Karpas-422 (cell line): ENCODE measurements at regions not wholly inside any gene's neighbourhood (a gene's known extent, or its start where the extent isn't known, plus 50 kb on each side); places are given as distances from the start of the nearest gene placed in this dataset.

Experiments used
- DNase-seq: peaks from one replicate; pipeline ENCODE4 v3.0.0-alpha.2; 2015
- H2AFZ ChIP-seq: fragments of 200-600 bp; sonication (generic); 2 replicates; pipeline ENCODE4 v1.6.1; 2014; ENCODE audit warnings: antibody characterized with exemption, low read length, mixed read lengths
- H3K27ac ChIP-seq: fragments of 200-600 bp; sonication (generic); 2 replicates; pipeline ENCODE4 v1.5.1; 2014; ENCODE audit warnings: mild to moderate bottlenecking, low read length, moderate library complexity
- H3K27me3 ChIP-seq: fragments of 200-600 bp; sonication (generic); 2 replicates; pipeline ENCODE4 v1.6.1; 2014; ENCODE audit warnings: low read length, mixed read lengths
- H3K36me3 ChIP-seq: fragments of 200-600 bp; sonication (generic); 2 replicates; pipeline ENCODE4 v1.6.1; 2014; ENCODE audit warnings: low read length, mixed read lengths; ENCODE audit not compliant: insufficient read depth
- H3K4me1 ChIP-seq: fragments of 200-600 bp; sonication (generic); 2 replicates; pipeline ENCODE4 v1.6.1; 2014; ENCODE audit warnings: mild to moderate bottlenecking, low read length, mixed read lengths
- H3K4me2 ChIP-seq: fragments of 200-600 bp; sonication (generic); 2 replicates; pipeline ENCODE4 v1.6.1; 2014; ENCODE audit warnings: low read length, low read depth, mild to moderate bottlenecking; ENCODE audit not compliant: poor library complexity, severe bottlenecking
- H3K4me3 ChIP-seq: fragments of 200-600 bp; sonication (generic); 2 replicates; pipeline ENCODE4 v1.5.1; 2014; ENCODE audit warnings: mild to moderate bottlenecking, antibody characterized with exemption, low read length, mixed read lengths
- H3K79me2 ChIP-seq: fragments of 200-600 bp; sonication (generic); 2 replicates; pipeline ENCODE4 v1.6.1; 2014; ENCODE audit warnings: mild to moderate bottlenecking, low read length, mixed read lengths
- H3K9ac ChIP-seq: fragments of 200-600 bp; sonication (generic); 2 replicates; pipeline ENCODE4 v1.6.0; 2014; ENCODE audit warnings: low read length
- H3K9me2 ChIP-seq: fragments of 200-600 bp; sonication (generic), shearing (Covaris generic); replicated peaks from 2 replicates; pipeline ENCODE4 v1.6.0; 2014; ENCODE audit warnings: mild to moderate bottlenecking, low read length, moderate library complexity; ENCODE audit not compliant: insufficient read depth
- H3K9me3 ChIP-seq: fragments of 300-700, 200-600 bp; sonication (generic); 2 replicates; pipeline ENCODE4 v1.6.1; 2014; ENCODE audit warnings: low read length, mixed read lengths
- H4K20me1 ChIP-seq: fragments of 200-600 bp; sonication (generic); 2 replicates; pipeline ENCODE4 v1.6.1; 2014; ENCODE audit warnings: mild to moderate bottlenecking, antibody characterized with exemption, low read length, low read depth; ENCODE audit not compliant: insufficient read depth

DNA sequence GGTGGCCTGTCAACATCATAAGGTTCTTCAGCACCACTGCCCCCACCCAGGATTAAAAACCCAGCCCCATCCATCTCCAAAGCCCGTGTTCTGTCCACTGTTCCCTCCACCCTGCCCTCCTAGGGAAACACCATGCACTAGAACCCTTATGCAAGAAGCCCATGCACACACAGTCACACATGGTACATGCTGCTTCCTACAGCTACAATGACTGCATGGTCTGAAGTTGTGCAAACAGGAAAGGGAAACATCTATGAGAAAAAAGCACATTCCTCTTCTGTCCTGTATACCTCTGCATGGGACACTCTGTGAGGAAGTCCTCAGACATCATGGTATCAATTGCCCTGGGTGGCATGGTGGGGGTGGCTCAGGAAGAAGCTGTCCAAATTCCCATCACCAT lies 108.6 kb upstream of the MRPS22 start:
- H3K4me3 ChIP-seq = no peak overlapping the region
- H3K27ac ChIP-seq = no peak overlapping the region
- no peaks in the 10 kb centered on the region for H3K36me3 ChIP-seq
- H3K9me3 ChIP-seq = no peaks in the 10 kb centered on the region
- no peaks in the 10 kb centered on the region for H3K79me2 ChIP-seq
- no peak for DNase-seq
- H3K27me3 ChIP-seq = no peaks in the 10 kb centered on the region
- H3K4me1 ChIP-seq = no peaks in the 10 kb centered on the region
- no peaks in the 10 kb centered on the region for H4K20me1 ChIP-seq
- H3K9me2 ChIP-seq = no peaks in the 10 kb centered on the region
- no peak overlapping the region for H3K9ac ChIP-seq
- H2AFZ ChIP-seq = no peak overlapping the region
- H3K4me2 ChIP-seq = no peak overlapping the region

- H4K20me1 ChIP-seq = no peaks in the 10 kb centered on the region
- H3K79me2 ChIP-seq = no peaks in the 10 kb centered on the region
- DNase-seq = no peak
- H3K9me3 ChIP-seq = no peaks in the 10 kb centered on the region
- no peaks in the 10 kb centered on the region for H3K36me3 ChIP-seq
- no peak overlapping the region for H3K9ac ChIP-seq
- H2AFZ ChIP-seq = no peak overlapping the region
- no peaks in the 10 kb centered on the region for H3K4me1 ChIP-seq
- no peak overlapping the region for H3K4me2 ChIP-seq
- H3K9me2 ChIP-seq = no peaks in the 10 kb centered on the region
- no peak overlapping the region for H3K4me3 ChIP-seq
- H3K27me3 ChIP-seq = no peaks in the 10 kb centered on the region
- H3K27ac ChIP-seq = no peak overlapping the region
Observed at GRCh38 chr3:139236336-139236735, 107.5 kb upstream of the MRPS22 start.

- Histone ChIP-seq H3K36me3 (no peaks in the 10 kb centered on the region), H3K27ac (no peak overlapping the region), H2AFZ (no peak overlapping the region), H3K9me2 (no peaks in the 10 kb centered on the region), H4K20me1 (no peaks in the 10 kb centered on the region), H3K79me2 (no peaks in the 10 kb centered on the region), H3K4me2 (no peak overlapping the region), H3K9me3 (no peaks in the 10 kb centered on the region), H3K27me3 (no peaks in the 10 kb centered on the region), H3K4me3 (no peak overlapping the region), H3K4me1 (no peaks in the 10 kb centered on the region), H3K9ac (no peak overlapping the region)
- DNase-seq = no peak
Observed at GRCh38 chr3:139238281-139239030, 105.4 kb upstream of the MRPS22 start.

- no peaks in the 10 kb centered on the region for H4K20me1 ChIP-seq
- H3K4me3 ChIP-seq = no peak overlapping the region
- no peaks in the 10 kb centered on the region for H3K4me1 ChIP-seq
- no peak overlapping the region for H2AFZ ChIP-seq
- no peak overlapping the region for H3K9ac ChIP-seq
- DNase-seq = no peak
- no peaks in the 10 kb centered on the region for H3K79me2 ChIP-seq
- H3K36me3 ChIP-seq = no peaks in the 10 kb centered on the region
- H3K27me3 ChIP-seq = no peaks in the 10 kb centered on the region
- no peak overlapping the region for H3K27ac ChIP-seq
- no peak overlapping the region for H3K4me2 ChIP-seq
- no peaks in the 10 kb centered on the region for H3K9me3 ChIP-seq
- H3K9me2 ChIP-seq = no peaks in the 10 kb centered on the region
Observed at GRCh38 chr3:139239550-139239949, 104.3 kb upstream of the MRPS22 start.

DNA sequence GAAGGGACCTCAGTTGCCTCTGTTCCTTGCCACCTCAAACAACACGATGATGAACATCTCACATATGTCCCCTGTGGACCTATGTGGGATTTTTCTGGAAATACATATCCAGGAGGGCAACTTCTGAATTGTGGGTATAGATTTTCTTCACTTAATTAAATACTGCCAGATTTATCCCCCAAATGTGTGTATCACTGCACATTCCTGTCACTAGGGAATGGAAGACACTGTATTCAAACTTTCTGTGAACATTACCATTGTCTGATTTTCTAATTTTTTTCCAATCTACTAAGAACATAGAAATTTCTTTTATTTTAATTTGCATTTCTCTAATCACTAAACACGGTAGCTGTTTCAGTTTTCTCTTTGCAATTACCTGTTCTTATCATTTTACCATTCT lies 102.0 kb upstream of the MRPS22 start:
- Histone ChIP-seq H3K4me1 (no peaks in the 10 kb centered on the region), H4K20me1 (no peaks in the 10 kb centered on the region), H3K4me2 (no peak overlapping the region), H3K36me3 (no peaks in the 10 kb centered on the region), H3K27ac (no peak overlapping the region), H3K9ac (no peak overlapping the region), H3K4me3 (no peak overlapping the region), H3K9me3 (no peaks in the 10 kb centered on the region), H3K27me3 (no peaks in the 10 kb centered on the region), H3K9me2 (no peaks in the 10 kb centered on the region), H3K79me2 (no peaks in the 10 kb centered on the region), H2AFZ (no peak overlapping the region)
- DNase-seq = no peak

- no peaks in the 10 kb centered on the region for H3K4me1 ChIP-seq
- H3K4me3 ChIP-seq = no peak overlapping the region
- no peaks in the 10 kb centered on the region for H4K20me1 ChIP-seq
- no peak overlapping the region for H3K9ac ChIP-seq
- H2AFZ ChIP-seq = no peak overlapping the region
- no peaks in the 10 kb centered on the region for H3K9me3 ChIP-seq
- no peaks in the 10 kb centered on the region for H3K9me2 ChIP-seq
- no peaks in the 10 kb centered on the region for H3K79me2 ChIP-seq
- H3K27me3 ChIP-seq = no peaks in the 10 kb centered on the region
- H3K27ac ChIP-seq = no peak overlapping the region
- no peaks in the 10 kb centered on the region for H3K36me3 ChIP-seq
- no peak overlapping the region for H3K4me2 ChIP-seq
- no peak for DNase-seq
Observed at GRCh38 chr3:139243710-139244109, 100.1 kb upstream of the MRPS22 start.

DNA sequence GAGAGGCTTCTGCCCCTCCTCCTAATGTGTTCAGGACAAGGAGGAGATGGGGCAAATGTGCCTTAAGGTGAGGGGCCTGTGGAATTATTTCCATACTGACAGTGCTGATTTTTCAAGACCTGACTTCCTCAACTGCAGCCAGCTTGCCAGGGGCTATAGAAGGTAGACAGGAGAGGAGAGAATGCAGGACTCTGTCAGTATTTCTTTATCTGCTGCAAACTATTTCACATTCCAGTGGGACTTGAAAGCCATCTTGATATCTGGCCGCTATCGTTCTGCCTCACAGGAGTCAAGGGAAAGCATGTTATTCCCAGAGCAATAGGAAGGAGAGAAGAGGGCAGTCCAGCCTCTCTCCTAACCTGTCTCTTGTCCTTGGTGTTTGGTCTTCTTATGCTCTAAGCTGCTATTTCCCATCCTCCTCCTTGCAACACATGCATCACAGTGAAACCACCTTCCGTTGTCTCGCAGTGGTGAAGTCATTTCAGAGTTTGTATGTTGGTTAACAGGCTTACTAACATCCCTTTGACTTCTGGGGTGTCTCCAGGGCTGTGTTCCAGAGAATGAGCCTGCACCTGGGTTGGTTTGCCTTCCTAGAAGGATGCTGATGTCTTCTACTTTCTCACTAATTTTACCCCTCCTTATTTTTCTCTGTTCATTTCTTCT lies 95.1 kb upstream of the MRPS22 start:
- no peaks in the 10 kb centered on the region for H3K79me2 ChIP-seq
- no peaks in the 10 kb centered on the region for H4K20me1 ChIP-seq
- no peak overlapping the region for H3K4me2 ChIP-seq

DNA sequence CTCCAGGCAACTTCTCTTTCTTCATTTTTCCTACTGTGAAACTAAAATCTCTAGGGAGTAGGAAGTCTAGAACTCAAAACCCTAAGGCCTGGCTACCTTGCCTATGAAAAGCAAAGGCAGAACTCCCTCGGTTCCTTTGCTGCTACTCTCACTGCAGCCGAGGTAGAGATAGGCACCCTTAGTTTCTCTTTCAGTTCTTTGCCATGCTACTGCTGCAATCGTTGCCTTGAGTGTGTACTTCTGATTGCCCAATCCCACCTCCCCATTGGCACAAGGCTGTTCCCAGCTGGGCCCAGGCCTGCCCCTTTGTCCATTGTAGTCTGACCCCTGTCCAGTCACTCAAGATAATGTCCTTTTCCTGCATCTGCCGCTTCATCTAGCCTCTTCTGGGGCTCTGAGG lies 92.3 kb upstream of the MRPS22 start:
- DNase-seq = no peak
- H3K27me3 ChIP-seq = no peaks in the 10 kb centered on the region
- no peaks in the 10 kb centered on the region for H4K20me1 ChIP-seq
- no peak overlapping the region for H2AFZ ChIP-seq
- no peaks in the 10 kb centered on the region for H3K4me1 ChIP-seq
- H3K79me2 ChIP-seq = no peaks in the 10 kb centered on the region
- no peaks in the 10 kb centered on the region for H3K9me3 ChIP-seq
- no peak overlapping the region for H3K4me3 ChIP-seq
- H3K9ac ChIP-seq = no peak overlapping the region
- no peaks in the 10 kb centered on the region for H3K9me2 ChIP-seq
- H3K27ac ChIP-seq = no peak overlapping the region
- H3K4me2 ChIP-seq = no peak overlapping the region
- no peaks in the 10 kb centered on the region for H3K36me3 ChIP-seq

More for the DNA sequence above, 95.1 kb upstream of the MRPS22 start:
- DNase-seq = no peak
- H3K4me1 ChIP-seq = no peaks in the 10 kb centered on the region
- H3K27ac ChIP-seq = no peak overlapping the region
- no peaks in the 10 kb centered on the region for H3K9me3 ChIP-seq
- H3K4me3 ChIP-seq = no peak overlapping the region
- no peaks in the 10 kb centered on the region for H3K27me3 ChIP-seq
- H2AFZ ChIP-seq = no peak overlapping the region
- no peaks in the 10 kb centered on the region for H3K9me2 ChIP-seq
- H3K36me3 ChIP-seq = no peaks in the 10 kb centered on the region
- H3K9ac ChIP-seq = no peak overlapping the region
